PFSK-1 (cell line): ENCODE measurements at regions not wholly inside any gene's neighbourhood (a gene's known extent, or its start where the extent isn't known, plus 50 kb on each side); places are given as distances from the start of the nearest gene placed in this dataset.

Source experiments
- POLR2AphosphoS5 ChIP-seq: IDR thresholded peaks from 2 replicates; pipeline ENCODE4 v1.6.1; 2012; ENCODE audit warnings: low read depth, mild to moderate bottlenecking, control low read depth, low read length, moderate library complexity
- REST ChIP-seq, 2 experiments: IDR thresholded peaks; 2 replicates each; pipeline versions ENCODE4 v1.6.1 to v1.8.0; 2011 to 2012; ENCODE audit warnings: low read depth in 2 of 2, low read length in 2 of 2, control low read depth in 1 of 2, inconsistent platforms in 1 of 2, mild to moderate bottlenecking in 1 of 2, moderate library complexity in 1 of 2; ENCODE audit not compliant: insufficient read depth in 1 of 2
- TAF1 ChIP-seq: IDR thresholded peaks from 2 replicates; pipeline ENCODE4 v1.6.1; 2012; ENCODE audit warnings: low read length, control low read depth, borderline replicate concordance; ENCODE audit not compliant: insufficient read depth

- TF ChIP-seq POLR2AphosphoS5 (no peak), TAF1 (no peak), REST (IDR thresholded peaks at IDR 0.05; ENCODE audit: insufficient read depth in 1 of 2, low read depth in 2 of 2, low read length in 2 of 2) (no peak)
These were observed 1923.4 kb upstream of the CDH9 start for GRCh38 chr5:28961816-28962215.
